Vagina (tissue), 2 donors: ENCODE measurements at regions not wholly inside any gene's neighbourhood (a gene's known extent, or its start where the extent isn't known, plus 50 kb on each side); places are given as distances from the start of the nearest gene placed in this dataset.

Source experiments
- CTCF ChIP-seq, 3 experiments: fragments of 450-650 bp in 2 of 3; fragments of 200-600 bp in 1 of 3; sonication (generic) in 1 of 3; IDR thresholded peaks; one replicate each; pipeline ENCODE4 v1.5.1; 2017 to 2019; ENCODE audit warnings: antibody characterized with exemption in 3 of 3, mild to moderate bottlenecking in 2 of 3, moderate library complexity in 2 of 3
- POLR2A ChIP-seq, 2 donors: fragments of 450-650 bp; IDR thresholded peaks; one replicate each; pipeline ENCODE4 v1.6.1; 2017; ENCODE audit warnings: antibody characterized with exemption in 2 of 2, mild to moderate bottlenecking in 2 of 2, moderate library complexity in 2 of 2

- TF ChIP-seq POLR2A (IDR thresholded peaks at IDR 0.05), result no peak
- no peak for TF ChIP-seq CTCF (IDR thresholded peaks at IDR 0.05)
Observed at GRCh38 chr1:29591601-29592260, 355.4 kb downstream of the PTPRU start.
